ENCODE measurements at regions not wholly inside any gene's neighbourhood (a gene's known extent, or its start where the extent isn't known, plus 50 kb on each side); places are given as distances from the start of the nearest gene placed in this dataset.

- TF ChIP-seq, protein P1, sequence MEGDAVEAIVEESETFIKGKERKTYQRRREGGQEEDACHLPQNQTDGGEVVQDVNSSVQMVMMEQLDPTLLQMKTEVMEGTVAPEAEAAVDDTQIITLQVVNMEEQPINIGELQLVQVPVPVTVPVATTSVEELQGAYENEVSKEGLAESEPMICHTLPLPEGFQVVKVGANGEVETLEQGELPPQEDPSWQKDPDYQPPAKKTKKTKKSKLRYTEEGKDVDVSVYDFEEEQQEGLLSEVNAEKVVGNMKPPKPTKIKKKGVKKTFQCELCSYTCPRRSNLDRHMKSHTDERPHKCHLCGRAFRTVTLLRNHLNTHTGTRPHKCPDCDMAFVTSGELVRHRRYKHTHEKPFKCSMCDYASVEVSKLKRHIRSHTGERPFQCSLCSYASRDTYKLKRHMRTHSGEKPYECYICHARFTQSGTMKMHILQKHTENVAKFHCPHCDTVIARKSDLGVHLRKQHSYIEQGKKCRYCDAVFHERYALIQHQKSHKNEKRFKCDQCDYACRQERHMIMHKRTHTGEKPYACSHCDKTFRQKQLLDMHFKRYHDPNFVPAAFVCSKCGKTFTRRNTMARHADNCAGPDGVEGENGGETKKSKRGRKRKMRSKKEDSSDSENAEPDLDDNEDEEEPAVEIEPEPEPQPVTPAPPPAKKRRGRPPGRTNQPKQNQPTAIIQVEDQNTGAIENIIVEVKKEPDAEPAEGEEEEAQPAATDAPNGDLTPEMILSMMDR (conservative IDR thresholded peaks at IDR 0.05; ENCODE audit: low read depth, low read length), result no peak
- TF ChIP-seq EZH2 (IDR thresholded peaks at IDR 0.05; ENCODE audit: low read length, unreplicated experiment) (no peak), EZH2phosphoT487 (IDR thresholded peaks at IDR 0.05; ENCODE audit: borderline replicate concordance, low read length) (no peak)
Measured at GRCh38 chr13:84662491-84662890, 780.2 kb upstream of the SLITRK1 start.
